Fibroblast of skin of left quadriceps (primary cell): ENCODE measurements at regions not wholly inside any gene's neighbourhood (a gene's known extent, or its start where the extent isn't known, plus 50 kb on each side); places are given as distances from the start of the nearest gene placed in this dataset.

ENCODE experiments used
- DNase-seq, 2 experiments: peaks; one replicate each; pipeline ENCODE4 v3.0.0-alpha.2; 2013; ENCODE audit warnings: low read depth in 2 of 2

DNA sequence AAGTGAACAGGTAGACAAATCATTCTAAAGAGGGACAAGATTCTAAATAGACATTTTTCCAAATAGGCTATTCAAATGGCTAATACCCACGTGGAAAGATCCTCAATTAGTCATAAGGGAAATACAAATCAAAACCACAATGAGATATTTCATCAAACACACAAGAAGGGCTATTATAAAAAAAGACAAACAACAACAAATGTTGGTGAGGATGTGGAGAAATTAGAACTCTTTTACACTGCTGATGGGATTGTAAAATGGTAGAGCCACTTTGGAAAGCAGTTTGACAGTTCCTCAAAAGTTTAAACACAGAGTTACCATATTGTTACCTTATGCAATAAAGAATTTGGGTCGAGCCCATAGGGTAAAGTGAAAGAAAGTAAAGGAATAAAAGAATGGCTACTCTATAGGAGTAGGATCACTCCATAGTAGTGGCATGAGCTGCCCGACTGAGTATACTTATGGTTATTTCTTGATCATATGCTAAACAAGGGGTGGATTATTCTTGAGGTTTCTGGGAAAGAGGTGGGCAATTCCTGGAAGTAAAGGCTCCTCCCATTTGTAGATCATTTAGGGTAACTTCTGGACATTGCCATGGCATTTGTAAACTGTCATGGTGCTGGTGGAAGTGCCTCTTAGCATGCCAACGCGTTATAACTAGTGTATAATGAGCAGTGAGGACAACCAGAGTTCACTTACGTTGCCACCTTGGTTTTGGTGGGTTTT is 58.9 kb upstream of the FAM9C start:
- no peak for DNase-seq

DNA sequence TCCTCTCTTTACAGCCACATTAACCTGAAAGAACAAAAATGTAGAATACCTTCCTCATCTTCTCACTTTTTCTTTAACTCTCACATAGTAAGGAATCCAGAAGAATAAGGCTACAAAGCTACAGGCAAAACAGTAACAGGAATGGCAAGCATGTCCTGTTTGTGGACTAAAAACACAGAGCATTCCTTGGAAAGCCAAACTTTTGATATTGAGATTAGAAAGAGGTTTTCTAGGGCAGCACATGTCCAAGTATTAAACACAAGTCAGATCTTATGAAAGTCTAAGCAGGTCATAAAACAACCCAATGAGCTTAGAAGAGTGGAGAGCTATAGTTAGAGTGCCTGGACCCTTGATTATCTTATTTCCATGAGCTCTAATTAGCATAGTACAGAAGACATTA is 58.2 kb upstream of the FAM9C start:
- DNase-seq, result no peak

DNA sequence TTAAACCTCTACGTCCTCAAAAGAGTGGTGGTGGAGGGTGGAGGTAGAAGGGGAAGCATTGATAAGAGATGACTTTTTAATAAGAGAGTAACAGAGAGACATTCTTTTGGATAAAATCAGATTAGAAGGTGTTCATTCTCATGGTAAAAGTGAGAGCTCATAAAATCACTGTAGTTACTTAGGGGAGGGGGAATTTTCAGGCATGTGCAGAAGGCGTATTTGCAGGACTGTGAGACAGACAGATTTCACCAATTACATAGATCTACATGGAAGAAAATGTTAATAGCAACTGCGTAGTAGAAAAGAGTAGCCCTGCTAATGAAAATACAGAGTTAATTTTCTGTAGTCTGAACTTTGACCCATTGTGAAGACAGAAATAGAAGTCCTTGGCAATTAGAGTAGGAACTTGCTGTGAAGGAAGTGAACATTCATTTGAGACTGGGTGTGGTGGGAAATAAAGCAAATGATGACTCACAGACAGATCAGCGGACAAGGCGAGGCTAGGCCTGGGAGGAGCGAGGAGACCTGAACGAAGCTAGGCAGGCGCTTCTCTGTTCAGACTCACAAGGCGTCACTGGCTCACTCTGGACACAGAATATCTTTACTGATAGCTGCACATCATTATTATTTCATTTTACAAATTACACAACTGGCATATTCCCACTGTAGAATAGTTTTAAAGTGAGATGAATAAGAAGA is 57.2 kb upstream of the FAM9C start:
- no peak for DNase-seq

DNA sequence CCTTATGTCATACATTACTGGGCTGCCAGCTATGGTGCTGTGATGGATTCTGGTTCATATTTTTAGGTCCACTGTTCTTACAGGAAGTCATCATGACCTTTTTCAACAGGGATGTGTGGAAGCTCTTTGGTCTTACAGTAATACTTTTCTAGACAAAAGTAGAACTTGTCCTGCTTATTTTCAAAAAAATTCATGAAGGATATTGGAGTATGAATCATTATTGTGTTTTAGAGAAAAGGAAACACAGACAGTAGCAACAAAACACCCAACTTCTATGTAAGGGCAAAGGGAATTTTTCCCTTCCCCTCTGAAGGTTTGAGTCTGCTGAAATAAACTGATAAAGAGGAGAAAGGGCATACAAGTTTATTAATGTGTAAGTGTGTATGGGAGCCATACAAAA is 54.7 kb upstream of the FAM9C start:
- no peak for DNase-seq

DNA sequence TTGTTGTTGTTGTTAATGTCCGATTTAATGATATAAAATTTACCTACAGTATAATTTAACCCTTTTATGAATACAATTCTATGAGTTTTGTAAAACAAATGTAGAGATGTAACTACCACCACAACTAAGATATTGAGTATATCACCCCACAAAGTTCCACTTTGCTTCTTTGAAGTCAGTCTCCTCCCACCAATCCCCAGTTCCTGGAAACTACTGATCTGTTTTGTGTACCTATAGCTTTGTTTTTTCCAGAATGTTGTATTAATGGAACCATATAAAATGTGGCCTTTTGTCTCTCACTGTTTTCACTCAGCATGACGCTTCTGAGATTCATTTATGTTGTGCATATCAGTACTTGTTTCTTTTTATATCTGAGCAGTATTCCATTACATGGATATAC is 52.3 kb upstream of the FAM9C start:
- no peak for DNase-seq

DNA sequence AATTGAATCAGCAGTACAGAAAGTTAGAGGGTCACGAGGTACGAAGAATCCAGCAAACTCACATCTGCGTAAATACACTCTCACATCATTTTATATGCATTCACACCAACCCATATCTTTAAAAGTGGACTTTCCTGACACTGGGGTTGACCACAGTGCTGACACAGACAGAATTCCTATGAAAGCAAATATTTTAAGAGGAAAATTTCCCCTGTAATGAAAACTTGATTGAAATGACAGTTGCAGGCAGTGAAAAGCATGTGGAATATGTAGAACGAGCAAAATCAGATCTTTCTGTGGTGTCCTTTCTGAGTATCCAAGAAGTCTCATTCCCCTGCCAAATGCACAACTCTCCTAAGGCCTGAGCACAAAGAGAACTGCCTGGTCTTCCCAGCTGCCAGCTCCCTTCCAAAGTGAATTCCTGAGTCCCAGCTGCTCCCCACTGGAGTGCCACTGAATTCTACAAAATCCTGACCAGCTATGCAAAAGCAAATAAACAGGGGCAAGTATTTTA is 50.5 kb upstream of the FAM9C start:
- DNase-seq, result no peak

DNA sequence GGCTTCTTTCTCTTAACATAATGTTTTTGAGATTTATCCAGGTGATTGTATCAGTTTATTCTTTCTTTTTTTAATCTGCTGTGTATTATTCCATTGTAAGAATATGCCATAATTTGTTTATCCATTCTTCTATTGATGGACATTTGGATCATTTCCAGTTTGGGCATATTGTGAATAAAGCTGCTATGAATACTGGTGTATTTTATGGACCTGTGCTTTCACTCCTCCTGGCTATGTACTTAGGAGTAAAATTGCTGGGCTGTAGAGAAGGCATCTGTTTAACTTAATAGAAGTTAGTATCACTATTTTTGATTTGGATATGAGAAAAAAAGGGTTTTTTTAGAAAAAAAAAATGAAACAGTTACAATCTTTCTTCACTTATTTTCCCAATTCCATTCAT is 50.0 kb upstream of the FAM9C start:
- no peak for DNase-seq
